DMS 273 (cell line): ENCODE measurements at regions not wholly inside any gene's neighbourhood (a gene's known extent, or its start where the extent isn't known, plus 50 kb on each side); places are given as distances from the start of the nearest gene placed in this dataset.

Experiments
- DNase-seq: peaks from one replicate; lab custom pipeline; 2025; ENCODE audit not compliant: unreplicated experiment; lab: John Stamatoyannopoulos, UW

- DNase-seq: no peak
These were observed 599.9 kb upstream of the ZNF608 start for GRCh38 chr5:125346316-125346715.

GRCh38 chr5:125348221-125348692, 601.8 kb upstream of the ZNF608 start:
- DNase-seq: peak; percentile 84

DNA sequence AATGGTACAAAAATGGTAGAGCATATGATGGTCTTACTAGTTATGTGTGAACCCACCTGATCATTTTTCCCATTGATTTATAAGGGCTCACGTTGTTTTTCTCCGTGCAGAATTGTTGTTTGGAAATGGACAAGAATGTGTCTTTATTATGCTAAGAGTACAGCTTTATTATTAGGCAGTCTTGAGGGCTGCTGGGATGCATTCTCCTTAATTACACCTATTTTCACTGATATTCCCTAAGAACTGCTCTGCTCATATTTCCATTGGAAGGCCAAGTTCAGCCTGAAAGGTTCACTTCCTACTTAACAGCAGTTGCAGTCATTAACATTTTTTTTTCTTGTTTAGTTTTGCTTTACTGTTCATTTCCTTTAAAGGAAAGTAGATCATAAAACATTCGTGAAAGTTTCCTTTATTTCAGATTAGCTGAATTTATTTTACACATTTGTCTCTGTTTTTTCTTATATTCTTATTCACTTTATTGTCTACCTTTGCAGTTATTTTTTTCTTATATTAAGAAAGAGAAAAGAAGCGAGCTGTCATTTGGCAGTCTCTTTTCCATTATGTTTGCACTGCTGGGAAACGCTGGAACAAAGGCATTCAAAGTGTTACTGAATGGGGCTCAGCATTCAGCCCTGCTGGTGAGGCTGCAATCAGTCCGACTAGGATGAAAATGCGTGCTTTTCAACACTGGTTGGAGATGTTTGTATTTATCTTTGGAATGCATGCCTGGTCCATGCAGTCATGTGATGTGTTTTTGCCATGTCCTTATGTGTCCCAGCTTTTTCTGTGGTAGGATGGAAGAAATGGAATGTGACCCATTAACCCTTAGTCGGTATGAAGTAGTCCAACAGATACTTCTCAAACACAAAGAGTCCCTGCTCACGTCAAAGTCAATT, 602.7 kb upstream of the ZNF608 start:
- DNase-seq: peak; percentile 24

DNA sequence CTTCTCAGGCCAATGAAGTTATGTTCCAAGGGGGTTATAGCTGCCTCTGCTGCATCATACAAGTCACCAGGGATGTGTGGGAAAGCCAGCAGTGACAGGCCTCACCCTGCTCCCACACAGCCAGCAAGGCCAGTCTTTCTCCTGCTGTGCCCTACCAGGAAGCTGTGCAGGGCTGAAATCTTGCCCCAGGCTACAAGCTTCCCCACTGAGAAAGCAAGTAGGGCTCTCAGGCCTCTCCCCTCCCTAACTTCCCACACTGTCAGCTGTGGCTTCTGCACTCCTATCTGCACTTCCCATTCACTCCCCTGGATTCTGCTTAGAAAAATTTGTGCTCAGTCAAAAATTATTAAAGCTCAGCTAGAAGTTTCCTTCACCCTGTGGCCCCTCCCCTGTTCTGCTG, 611.2 kb upstream of the ZNF608 start:
- DNase-seq: no peak

GRCh38 chr5:125365747-125366146, 619.3 kb upstream of the ZNF608 start:
- no peak for DNase-seq

DNA sequence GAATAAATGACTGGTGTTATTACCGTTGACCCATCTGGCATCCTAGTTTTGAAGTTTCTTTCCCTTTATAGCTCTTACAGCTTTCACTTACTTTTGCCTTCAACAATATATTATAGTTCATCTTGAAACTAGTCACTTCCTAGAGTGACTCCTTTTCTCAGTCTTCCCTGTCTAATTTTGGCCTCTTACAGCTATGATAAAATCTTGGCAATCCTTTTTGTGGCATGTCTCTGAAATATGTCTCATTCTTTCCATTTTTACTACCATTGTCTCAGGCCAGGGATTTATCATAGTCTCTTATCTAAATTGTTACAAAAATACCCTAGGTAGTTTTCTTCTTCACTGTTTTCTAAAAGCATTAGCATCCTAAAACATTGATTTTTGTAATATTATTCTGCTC, 621.3 kb upstream of the ZNF608 start:
- DNase-seq: no peak

- no peak for DNase-seq
These were observed 624.2 kb upstream of the ZNF608 start for GRCh38 chr5:125370461-125371205.

DNA sequence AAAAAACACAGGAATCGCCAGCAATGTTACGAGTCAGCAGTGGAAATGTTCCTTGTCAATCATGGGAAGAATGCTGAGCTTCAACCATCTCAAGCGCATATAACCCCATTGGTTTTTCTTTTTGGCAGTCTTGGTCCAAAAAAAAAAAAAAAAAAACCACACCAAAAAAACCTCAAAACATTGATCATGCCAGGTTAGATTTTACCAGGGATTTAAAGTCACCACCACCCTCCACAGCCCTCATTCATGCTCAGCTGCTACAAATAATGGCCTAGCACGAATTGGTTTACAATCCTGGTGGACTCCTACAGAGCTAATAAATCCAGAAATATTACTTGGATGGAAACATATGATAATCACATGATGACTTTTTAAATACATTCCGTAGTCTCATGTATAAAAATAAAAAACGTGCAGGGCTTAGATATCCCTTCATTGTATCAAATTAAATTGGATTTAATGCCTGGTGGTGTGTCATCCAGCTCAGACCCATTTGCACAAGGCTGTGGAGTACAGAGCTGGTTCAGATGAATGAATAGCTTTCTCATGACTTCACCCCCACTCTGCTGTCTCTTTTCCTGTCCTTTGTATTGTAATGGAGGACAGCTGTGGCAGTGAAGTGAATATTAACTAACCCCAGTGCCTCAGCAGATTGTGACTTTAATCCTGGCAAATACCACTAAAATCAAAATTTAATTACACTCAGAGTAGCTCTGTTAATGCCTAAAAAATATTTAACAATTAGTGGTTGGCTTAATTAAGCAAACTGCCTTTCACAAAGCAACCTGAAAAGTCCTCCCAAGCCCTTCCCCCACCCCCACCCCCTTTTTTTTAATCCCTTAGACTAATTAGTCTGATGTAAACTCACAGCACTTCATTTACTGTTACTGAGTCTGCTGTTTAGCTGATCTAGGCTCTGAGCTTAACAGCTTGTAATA, 626.5 kb upstream of the ZNF608 start:
- DNase-seq: peak; percentile 77

DNA sequence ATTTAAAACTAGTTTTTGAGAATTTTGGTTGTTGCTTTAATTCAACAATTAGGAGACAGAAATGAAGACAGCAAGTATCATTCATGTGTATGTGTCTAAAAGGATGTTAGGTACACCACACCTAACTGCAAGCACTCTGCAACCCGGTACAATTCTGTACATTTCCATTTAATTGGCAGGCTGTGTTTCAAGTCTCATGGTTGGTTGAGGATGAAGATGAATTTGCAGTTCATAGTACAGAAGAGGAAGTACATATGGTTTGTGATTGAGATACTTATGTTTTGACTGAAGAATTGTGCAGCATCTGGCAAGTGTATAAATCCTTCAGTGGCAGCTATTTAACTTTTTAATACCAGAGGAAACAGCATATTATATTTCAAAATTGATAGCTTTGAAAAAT, 628.7 kb upstream of the ZNF608 start:
- DNase-seq: peak; percentile 46

DNA sequence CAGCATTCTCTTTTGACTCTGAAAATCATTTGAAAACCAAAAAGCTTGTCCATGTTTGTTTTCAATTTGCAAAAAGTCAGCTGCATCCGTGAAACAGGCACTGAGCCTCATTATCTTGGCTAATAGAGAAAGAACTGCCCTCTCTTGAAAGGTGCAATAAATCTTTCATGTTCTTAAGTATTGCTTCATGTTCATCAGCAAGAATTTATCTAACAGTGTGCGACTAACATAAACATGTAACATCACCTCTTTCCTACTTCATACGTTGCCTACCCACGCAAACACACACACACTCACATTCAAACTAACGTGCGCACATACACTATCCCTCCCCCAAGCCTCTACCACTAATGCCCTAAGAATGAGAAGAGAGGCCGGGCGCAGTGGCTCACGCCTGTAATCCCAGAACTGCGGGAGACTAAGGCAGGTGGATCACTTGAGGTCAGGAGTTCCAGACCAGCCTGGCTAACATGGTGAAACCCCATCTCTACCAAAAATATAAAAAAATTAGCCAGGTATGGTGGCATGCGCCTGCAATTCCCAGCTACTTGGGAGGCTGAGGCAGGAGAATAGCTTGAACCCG, 629.7 kb upstream of the ZNF608 start:
- no peak for DNase-seq

- peak; percentile 7 for DNase-seq
These were observed 630.7 kb upstream of the ZNF608 start for GRCh38 chr5:125377141-125377540.

DNA sequence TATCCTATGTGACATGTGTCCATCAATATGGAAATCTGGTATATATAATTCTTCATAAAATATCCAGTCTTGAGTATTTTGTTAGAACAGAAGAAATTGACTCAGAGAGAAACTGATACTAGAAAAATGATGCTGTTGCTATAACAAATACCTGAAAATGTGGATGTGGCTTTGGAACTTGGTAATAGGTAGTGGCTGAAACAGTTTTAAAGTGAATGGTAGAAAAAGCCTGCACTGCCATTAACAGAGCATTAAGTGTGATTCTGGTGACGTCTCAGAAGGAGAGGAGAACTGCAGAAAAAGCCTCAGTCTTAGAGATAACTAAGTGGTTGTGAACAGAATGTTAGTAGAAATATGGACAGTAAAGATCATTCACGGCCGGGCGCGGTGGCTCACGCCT, 634.9 kb upstream of the ZNF608 start:
- no peak for DNase-seq

- no peak for DNase-seq
These were observed 637.6 kb upstream of the ZNF608 start for GRCh38 chr5:125384071-125384470.

DNA sequence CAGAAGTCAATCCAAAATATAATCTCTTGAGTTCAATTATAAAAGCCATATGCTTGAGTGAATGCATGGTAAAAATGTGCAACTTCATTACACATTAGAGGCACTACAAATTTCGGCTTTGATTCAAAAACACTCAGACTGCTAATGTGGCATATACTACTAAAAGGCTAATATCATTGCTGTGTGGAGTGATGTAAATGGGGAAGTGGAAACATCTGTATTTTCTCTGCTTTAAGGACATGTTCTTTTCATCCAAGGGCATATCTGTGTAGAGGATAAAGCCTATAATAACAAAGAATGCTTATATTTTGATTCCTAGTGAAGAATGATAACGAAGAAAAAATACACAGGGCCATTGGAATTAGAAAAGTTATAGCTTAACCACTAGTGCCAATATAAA, 643.9 kb upstream of the ZNF608 start:
- no peak for DNase-seq

GRCh38 chr5:125393221-125393815, 646.9 kb upstream of the ZNF608 start:
- no peak for DNase-seq

DNA sequence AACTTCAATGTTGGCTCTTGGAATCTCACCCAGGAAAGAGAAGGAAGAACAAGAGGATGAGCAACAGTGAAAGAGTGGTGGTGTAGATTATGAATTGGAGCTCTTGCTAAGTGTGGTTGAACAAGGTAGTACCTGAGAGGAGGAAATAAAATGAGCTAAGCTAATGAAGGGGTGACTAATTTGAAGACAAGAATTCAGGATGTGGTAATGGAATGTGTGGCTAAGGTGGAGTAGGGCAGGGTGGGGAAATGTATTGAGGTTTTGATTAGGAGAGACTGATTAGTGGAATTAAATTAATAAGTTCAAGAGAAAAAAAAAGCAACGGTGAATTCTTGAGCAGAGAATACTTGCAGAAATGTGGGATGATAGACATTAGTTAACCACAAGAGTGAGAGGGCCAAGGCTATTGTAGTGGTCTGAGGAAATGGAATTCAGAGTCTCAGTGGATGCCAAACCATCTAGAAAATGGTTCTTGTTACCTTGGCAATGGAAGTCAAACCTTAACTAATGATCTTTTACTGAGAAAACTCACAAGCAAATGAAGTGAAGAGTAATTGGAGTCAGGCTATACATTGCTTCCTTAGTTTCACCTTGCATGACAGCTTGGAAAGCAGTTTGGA, 648.3 kb upstream of the ZNF608 start:
- no peak for DNase-seq

DNA sequence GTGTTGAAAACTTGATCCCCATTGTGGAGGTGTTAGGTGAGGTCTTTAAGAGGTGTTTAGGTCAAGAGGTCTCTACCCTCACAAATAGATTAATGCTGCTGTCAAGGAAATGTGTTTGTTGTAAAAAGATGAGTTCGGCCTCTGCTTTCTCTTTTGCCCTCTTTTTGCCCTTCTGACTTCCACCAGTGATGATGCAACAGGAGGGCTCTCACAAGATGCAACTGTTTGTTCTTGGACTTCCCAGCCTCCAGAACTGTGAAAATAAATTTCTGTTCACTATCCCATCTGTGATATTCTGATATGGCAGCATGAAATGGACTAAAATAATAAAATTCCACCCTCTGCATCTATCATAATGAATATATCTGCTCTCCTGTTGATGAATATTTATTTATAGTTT, 650.0 kb upstream of the ZNF608 start:
- DNase-seq: no peak

DNA sequence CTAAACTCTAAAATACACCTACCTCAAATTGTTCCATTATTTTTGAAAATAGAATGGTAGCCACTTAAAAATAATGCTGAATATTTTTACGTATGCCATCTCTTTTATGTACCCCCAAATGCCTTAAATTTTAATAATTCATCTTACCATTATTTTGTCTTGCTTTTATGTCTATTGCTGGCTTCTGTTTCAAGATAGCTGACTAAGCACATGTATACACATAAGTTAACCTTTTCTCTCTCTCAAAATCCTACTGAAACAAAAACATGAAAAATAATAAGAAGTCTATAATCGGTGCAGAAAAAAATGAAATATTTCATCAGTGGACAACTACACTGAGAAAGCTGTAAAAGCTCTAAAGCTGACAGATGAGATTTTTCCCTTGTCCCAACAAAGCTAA, 652.0 kb upstream of the ZNF608 start:
- no peak for DNase-seq

DNA sequence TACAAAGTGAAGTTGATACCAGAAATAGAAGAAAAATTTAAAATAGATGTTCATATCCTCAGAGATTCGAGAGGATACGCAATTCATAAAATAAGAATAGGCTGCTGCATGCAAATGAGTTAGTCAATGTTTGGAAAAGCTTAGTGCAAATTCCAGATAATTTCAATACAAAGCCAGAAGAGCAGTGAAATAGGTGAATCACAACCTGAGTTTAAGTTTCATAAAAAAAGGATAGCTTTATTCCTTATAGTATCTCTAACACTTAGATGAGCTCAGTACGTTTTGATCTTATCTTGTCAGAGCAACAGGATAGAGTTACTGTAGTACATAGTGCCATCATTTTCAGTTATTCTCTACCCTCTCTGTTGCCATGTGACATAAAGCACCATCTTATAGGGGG, 653.4 kb upstream of the ZNF608 start:
- DNase-seq: no peak
